ENCODE measurements at regions not wholly inside any gene's neighbourhood (a gene's known extent, or its start where the extent isn't known, plus 50 kb on each side); places are given as distances from the start of the nearest gene placed in this dataset.

- H3K27ac ChIP-seq (ENCODE audit: low read length), result no peak overlapping the region
- peaks cover 23% of the 10 kb centered on the region for H3K27me3 ChIP-seq (ENCODE audit: low read depth, low read length)
- no peaks in the 10 kb centered on the region for H3K9me3 ChIP-seq (ENCODE audit: insufficient read depth, low read length)
- H3K79me2 ChIP-seq (ENCODE audit: low read length), result no peaks in the 10 kb centered on the region
- no peak overlapping the region for H3K4me3 ChIP-seq (ENCODE audit: low read length)
- no peaks in the 10 kb centered on the region for H4K20me1 ChIP-seq (ENCODE audit: insufficient read depth, low read length)
- H3K4me1 ChIP-seq (ENCODE audit: low read length), result no peaks in the 10 kb centered on the region
- no peak overlapping the region for H3K9ac ChIP-seq (ENCODE audit: low read length)
- H3K4me2 ChIP-seq (ENCODE audit: low read length), result no peak overlapping the region
- no peak overlapping the region for H2AFZ ChIP-seq (ENCODE audit: low read depth, low read length)
- H3K36me3 ChIP-seq (replicated peaks; ENCODE audit: low read depth, low read length), result no peaks in the 10 kb centered on the region
- TF ChIP-seq, protein P1, sequence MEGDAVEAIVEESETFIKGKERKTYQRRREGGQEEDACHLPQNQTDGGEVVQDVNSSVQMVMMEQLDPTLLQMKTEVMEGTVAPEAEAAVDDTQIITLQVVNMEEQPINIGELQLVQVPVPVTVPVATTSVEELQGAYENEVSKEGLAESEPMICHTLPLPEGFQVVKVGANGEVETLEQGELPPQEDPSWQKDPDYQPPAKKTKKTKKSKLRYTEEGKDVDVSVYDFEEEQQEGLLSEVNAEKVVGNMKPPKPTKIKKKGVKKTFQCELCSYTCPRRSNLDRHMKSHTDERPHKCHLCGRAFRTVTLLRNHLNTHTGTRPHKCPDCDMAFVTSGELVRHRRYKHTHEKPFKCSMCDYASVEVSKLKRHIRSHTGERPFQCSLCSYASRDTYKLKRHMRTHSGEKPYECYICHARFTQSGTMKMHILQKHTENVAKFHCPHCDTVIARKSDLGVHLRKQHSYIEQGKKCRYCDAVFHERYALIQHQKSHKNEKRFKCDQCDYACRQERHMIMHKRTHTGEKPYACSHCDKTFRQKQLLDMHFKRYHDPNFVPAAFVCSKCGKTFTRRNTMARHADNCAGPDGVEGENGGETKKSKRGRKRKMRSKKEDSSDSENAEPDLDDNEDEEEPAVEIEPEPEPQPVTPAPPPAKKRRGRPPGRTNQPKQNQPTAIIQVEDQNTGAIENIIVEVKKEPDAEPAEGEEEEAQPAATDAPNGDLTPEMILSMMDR (IDR thresholded peaks at IDR 0.05; ENCODE audit: low read depth, low read length), result no peak
- TF ChIP-seq EZH2phosphoT487 (IDR thresholded peaks at IDR 0.05; ENCODE audit: low read depth), result no peak
Measured at GRCh38 chr11:120054016-120054752, 83.7 kb downstream of the TRIM29 start.

- no peak overlapping the region for H3K4me3 ChIP-seq (ENCODE audit: low read length)
- peaks cover 23% of the 10 kb centered on the region for H3K27me3 ChIP-seq (ENCODE audit: low read depth, low read length)
- no peak overlapping the region for H3K4me2 ChIP-seq (ENCODE audit: low read length)
- no peak overlapping the region for H3K9ac ChIP-seq (ENCODE audit: low read length)
- no peaks in the 10 kb centered on the region for H3K36me3 ChIP-seq (replicated peaks; ENCODE audit: low read depth, low read length)
- no peak for TF ChIP-seq EZH2phosphoT487 (IDR thresholded peaks at IDR 0.05; ENCODE audit: low read depth)
- TF ChIP-seq, protein P1 (IDR thresholded peaks at IDR 0.05; ENCODE audit: low read depth, low read length), result no peak
- 0 out of 2 replicates have a peak, but pooled peaks cover 5% of the 10 kb centered on the region for H3K9me3 ChIP-seq (ENCODE audit: insufficient read depth, low read length)
- no peak overlapping the region for H2AFZ ChIP-seq (ENCODE audit: low read depth, low read length)
- no peaks in the 10 kb centered on the region for H3K79me2 ChIP-seq (ENCODE audit: low read length)
- H3K4me1 ChIP-seq (ENCODE audit: low read length), result no peaks in the 10 kb centered on the region
- H3K27ac ChIP-seq (ENCODE audit: low read length), result no peak overlapping the region
- H4K20me1 ChIP-seq (ENCODE audit: insufficient read depth, low read length), result no peaks in the 10 kb centered on the region
Measured at GRCh38 chr11:120052196-120052775, 85.6 kb downstream of the TRIM29 start.

- no peaks in the 10 kb centered on the region for H3K36me3 ChIP-seq (replicated peaks; ENCODE audit: low read depth, low read length)
- H3K9me3 ChIP-seq (ENCODE audit: insufficient read depth, low read length), result 0 out of 2 replicates have a peak, but pooled peaks cover 5% of the 10 kb centered on the region
- no peak overlapping the region for H2AFZ ChIP-seq (ENCODE audit: low read depth, low read length)
- no peaks in the 10 kb centered on the region for H4K20me1 ChIP-seq (ENCODE audit: insufficient read depth, low read length)
- no peaks in the 10 kb centered on the region for H3K4me1 ChIP-seq (ENCODE audit: low read length)
- H3K79me2 ChIP-seq (ENCODE audit: low read length), result no peaks in the 10 kb centered on the region
- no peak overlapping the region for H3K4me3 ChIP-seq (ENCODE audit: low read length)
- no peak overlapping the region for H3K4me2 ChIP-seq (ENCODE audit: low read length)
- no peak overlapping the region for H3K27ac ChIP-seq (ENCODE audit: low read length)
- peaks cover 40% of the 10 kb centered on the region; the same call in 1 of the 2 replicates for H3K27me3 ChIP-seq (ENCODE audit: low read depth, low read length)
- no peak overlapping the region for H3K9ac ChIP-seq (ENCODE audit: low read length)
- TF ChIP-seq, protein P1 (IDR thresholded peaks at IDR 0.05; ENCODE audit: low read depth, low read length), result no peak
- no peak for TF ChIP-seq EZH2phosphoT487 (IDR thresholded peaks at IDR 0.05; ENCODE audit: low read depth)
Measured at GRCh38 chr11:120044011-120044675, 93.8 kb downstream of the TRIM29 start.

- Histone ChIP-seq H3K27ac (ENCODE audit: low read length) (no peak overlapping the region), H3K27me3 (ENCODE audit: low read depth, low read length) (peaks cover 40% of the 10 kb centered on the region; the same call in 1 of the 2 replicates), H3K4me1 (ENCODE audit: low read length) (no peaks in the 10 kb centered on the region), H3K4me2 (ENCODE audit: low read length) (no peak overlapping the region), H3K9ac (ENCODE audit: low read length) (no peak overlapping the region), H4K20me1 (ENCODE audit: insufficient read depth, low read length) (no peaks in the 10 kb centered on the region), H2AFZ (ENCODE audit: low read depth, low read length) (no peak overlapping the region), H3K9me3 (ENCODE audit: insufficient read depth, low read length) (0 out of 2 replicates have a peak, but pooled peaks cover 5% of the 10 kb centered on the region), H3K36me3 (replicated peaks; ENCODE audit: low read depth, low read length) (no peaks in the 10 kb centered on the region), H3K4me3 (ENCODE audit: low read length) (no peak overlapping the region), H3K79me2 (ENCODE audit: low read length) (no peaks in the 10 kb centered on the region)
- no peak for TF ChIP-seq EZH2phosphoT487 (IDR thresholded peaks at IDR 0.05; ENCODE audit: low read depth)
- TF ChIP-seq, protein P1 (IDR thresholded peaks at IDR 0.05; ENCODE audit: low read depth, low read length), result no peak
Measured at GRCh38 chr11:120043328-120043945, 94.5 kb downstream of the TRIM29 start.
